ENCODE measurements at regions not wholly inside any gene's neighbourhood (a gene's known extent, or its start where the extent isn't known, plus 50 kb on each side); places are given as distances from the start of the nearest gene placed in this dataset.

GRCh38 chr15:56868170-56868569 lies 50.3 kb upstream of the TCF12 start:
- DNase-seq = no peak

GRCh38 chr15:56866803-56867202 lies 51.6 kb upstream of the TCF12 start:
- no peak for DNase-seq

GRCh38 chr15:56857828-56858227 lies 60.6 kb upstream of the TCF12 start:
- no peak for DNase-seq

- DNase-seq = no peak
Measured at GRCh38 chr15:56856934-56857333, 61.5 kb upstream of the TCF12 start.

GRCh38 chr15:56844892-56845291 lies 73.6 kb upstream of the TCF12 start:
- DNase-seq = no peak

GRCh38 chr15:56844471-56844870 lies 74.0 kb upstream of the TCF12 start:
- DNase-seq = no peak

- no peak for DNase-seq
Measured at GRCh38 chr15:56839641-56840040, 78.8 kb upstream of the TCF12 start.

GRCh38 chr15:56839099-56839498 lies 79.3 kb upstream of the TCF12 start:
- DNase-seq = no peak

GRCh38 chr15:56838085-56838484 lies 80.4 kb upstream of the TCF12 start:
- no peak for DNase-seq

- no peak for DNase-seq
Measured at GRCh38 chr15:56837273-56837672, 81.2 kb upstream of the TCF12 start.

- no peak for DNase-seq
Measured at GRCh38 chr15:56835718-56836171, 82.7 kb upstream of the TCF12 start.

- DNase-seq = peak; percentile 63
Measured at GRCh38 chr15:56832125-56832524, 86.3 kb upstream of the TCF12 start.

GRCh38 chr15:56831467-56832005 lies 86.9 kb upstream of the TCF12 start:
- DNase-seq = no peak

- DNase-seq = no peak
Measured at GRCh38 chr15:56824175-56824574, 90.9 kb upstream of the ZNF280D start.

- DNase-seq = peak; percentile 61
Measured at GRCh38 chr15:56821721-56822425, 88.6 kb upstream of the ZNF280D start.

GRCh38 chr15:56820333-56820732 lies 87.0 kb upstream of the ZNF280D start:
- DNase-seq = no peak

GRCh38 chr15:56817321-56818080 lies 84.2 kb upstream of the ZNF280D start:
- peak; percentile 54 for DNase-seq

- DNase-seq = no peak
Measured at GRCh38 chr15:56816781-56817180, 83.5 kb upstream of the ZNF280D start.

- no peak for DNase-seq
Measured at GRCh38 chr15:56815247-56815646, 81.9 kb upstream of the ZNF280D start.

- no peak for DNase-seq
Measured at GRCh38 chr15:56814429-56814828, 81.1 kb upstream of the ZNF280D start.

GRCh38 chr15:56813995-56814394 lies 80.7 kb upstream of the ZNF280D start:
- DNase-seq = no peak

GRCh38 chr15:56812961-56813360 lies 79.7 kb upstream of the ZNF280D start:
- DNase-seq = no peak

- DNase-seq = no peak
Measured at GRCh38 chr15:56812221-56812620, 78.9 kb upstream of the ZNF280D start.

GRCh38 chr15:56811586-56811985 lies 78.3 kb upstream of the ZNF280D start:
- no peak for DNase-seq
